Transverse colon (tissue), 3 donors: ENCODE measurements at regions not wholly inside any gene's neighbourhood (a gene's known extent, or its start where the extent isn't known, plus 50 kb on each side); places are given as distances from the start of the nearest gene placed in this dataset.

Experiments used
- EP300 ChIP-seq: sonication (generic); formaldehyde crosslinking; IDR thresholded peaks from one replicate; pipeline ENCODE4 v1.6.1; 2017; ENCODE audit warnings: antibody characterized with exemption, low read depth
- POLR2A ChIP-seq: fragments of 450-650 bp; IDR thresholded peaks from one replicate; pipeline ENCODE4 v1.6.1; 2016; ENCODE audit warnings: antibody characterized with exemption, mild to moderate bottlenecking, moderate library complexity
- TF ChIP-seq, protein P1 (sequence below), 5 experiments: fragments of 200-600 bp in 3 of 5; fragments of 450-650 bp in 2 of 5; sonication (generic) in 3 of 5; IDR thresholded peaks; 1 replicate in 2 of 5; 2 replicates in 3 of 5; pipeline ENCODE4 v1.5.1; 2016 to 2017; ENCODE audit warnings: antibody characterized with exemption in 5 of 5, inconsistent platforms in 3 of 5, mild to moderate bottlenecking in 2 of 5, moderate library complexity in 1 of 5

DNA sequence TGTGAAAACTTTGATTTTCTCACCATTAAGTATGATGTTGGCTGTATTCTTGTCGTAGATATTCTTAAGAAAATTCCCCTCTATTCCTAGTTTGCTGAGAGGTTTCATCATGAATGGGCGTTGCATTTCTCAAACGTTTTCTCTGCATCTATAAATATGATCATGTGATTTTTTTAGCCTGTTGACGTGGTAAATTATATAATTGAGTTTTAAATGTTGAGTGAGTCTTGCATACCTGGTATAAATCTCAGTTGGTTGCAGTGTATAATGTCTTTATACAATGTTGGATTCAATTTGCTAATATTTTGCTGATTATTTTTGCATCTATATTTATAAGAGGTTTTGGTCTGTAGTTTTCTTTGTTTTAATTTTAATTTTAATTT, 405.9 kb upstream of the MIS18BP1 start:
- TF ChIP-seq, protein P1, sequence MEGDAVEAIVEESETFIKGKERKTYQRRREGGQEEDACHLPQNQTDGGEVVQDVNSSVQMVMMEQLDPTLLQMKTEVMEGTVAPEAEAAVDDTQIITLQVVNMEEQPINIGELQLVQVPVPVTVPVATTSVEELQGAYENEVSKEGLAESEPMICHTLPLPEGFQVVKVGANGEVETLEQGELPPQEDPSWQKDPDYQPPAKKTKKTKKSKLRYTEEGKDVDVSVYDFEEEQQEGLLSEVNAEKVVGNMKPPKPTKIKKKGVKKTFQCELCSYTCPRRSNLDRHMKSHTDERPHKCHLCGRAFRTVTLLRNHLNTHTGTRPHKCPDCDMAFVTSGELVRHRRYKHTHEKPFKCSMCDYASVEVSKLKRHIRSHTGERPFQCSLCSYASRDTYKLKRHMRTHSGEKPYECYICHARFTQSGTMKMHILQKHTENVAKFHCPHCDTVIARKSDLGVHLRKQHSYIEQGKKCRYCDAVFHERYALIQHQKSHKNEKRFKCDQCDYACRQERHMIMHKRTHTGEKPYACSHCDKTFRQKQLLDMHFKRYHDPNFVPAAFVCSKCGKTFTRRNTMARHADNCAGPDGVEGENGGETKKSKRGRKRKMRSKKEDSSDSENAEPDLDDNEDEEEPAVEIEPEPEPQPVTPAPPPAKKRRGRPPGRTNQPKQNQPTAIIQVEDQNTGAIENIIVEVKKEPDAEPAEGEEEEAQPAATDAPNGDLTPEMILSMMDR (IDR thresholded peaks at IDR 0.05): no peak
- no peak for TF ChIP-seq EP300
- no peak for TF ChIP-seq POLR2A
